NB4 (cell line): ENCODE measurements at regions not wholly inside any gene's neighbourhood (a gene's known extent, or its start where the extent isn't known, plus 50 kb on each side); places are given as distances from the start of the nearest gene placed in this dataset.

Experiments used
- MYC ChIP-seq: IDR thresholded peaks from 2 replicates; pipeline ENCODE4 v1.6.1; 2011; ENCODE audit warnings: low read depth, low read length
- POLR2A ChIP-seq: IDR thresholded peaks from 2 replicates; pipeline ENCODE4 v1.6.1; 2011; ENCODE audit warnings: mild to moderate bottlenecking; ENCODE audit not compliant: insufficient read length; ENCODE audit errors: extremely low read depth
- TF ChIP-seq, protein P1 (sequence below): IDR thresholded peaks from one replicate; pipeline ENCODE4 v1.5.1; 2012; ENCODE audit warnings: low read depth, low read length
- TF ChIP-seq, protein P2 (sequence below): IDR thresholded peaks from 2 replicates; pipeline ENCODE4 v1.6.1; 2011; ENCODE audit warnings: low read depth, low read length

DNA sequence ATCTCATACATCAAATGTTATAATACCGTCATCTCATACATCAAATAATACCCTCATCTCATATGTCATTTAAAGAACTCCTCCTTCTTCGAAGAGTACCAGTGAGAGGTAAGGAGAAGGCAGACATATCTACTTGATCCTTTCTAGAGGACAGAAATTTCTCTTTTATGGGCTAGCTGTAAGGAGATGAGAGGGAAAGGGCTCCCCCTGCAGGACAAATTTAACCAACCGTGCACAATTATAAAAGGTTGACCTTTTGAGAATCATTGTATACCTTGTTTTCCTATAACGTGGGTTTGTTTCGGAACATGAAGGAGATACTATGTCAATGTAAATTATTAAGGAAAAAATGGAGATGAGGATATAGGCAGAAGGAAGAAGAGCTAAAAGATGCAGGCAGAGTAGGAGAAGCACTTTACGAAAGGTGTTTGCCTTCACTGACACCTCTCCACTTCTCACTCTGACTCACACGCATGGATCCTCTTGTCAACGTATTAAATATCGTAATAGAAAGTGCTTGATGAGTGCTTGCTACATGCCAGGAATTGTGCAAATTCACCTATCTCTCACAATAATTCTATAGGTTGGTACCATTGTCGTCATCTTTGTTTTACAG is 465.9 kb upstream of the ERCC4 start:
- TF ChIP-seq, protein P1, sequence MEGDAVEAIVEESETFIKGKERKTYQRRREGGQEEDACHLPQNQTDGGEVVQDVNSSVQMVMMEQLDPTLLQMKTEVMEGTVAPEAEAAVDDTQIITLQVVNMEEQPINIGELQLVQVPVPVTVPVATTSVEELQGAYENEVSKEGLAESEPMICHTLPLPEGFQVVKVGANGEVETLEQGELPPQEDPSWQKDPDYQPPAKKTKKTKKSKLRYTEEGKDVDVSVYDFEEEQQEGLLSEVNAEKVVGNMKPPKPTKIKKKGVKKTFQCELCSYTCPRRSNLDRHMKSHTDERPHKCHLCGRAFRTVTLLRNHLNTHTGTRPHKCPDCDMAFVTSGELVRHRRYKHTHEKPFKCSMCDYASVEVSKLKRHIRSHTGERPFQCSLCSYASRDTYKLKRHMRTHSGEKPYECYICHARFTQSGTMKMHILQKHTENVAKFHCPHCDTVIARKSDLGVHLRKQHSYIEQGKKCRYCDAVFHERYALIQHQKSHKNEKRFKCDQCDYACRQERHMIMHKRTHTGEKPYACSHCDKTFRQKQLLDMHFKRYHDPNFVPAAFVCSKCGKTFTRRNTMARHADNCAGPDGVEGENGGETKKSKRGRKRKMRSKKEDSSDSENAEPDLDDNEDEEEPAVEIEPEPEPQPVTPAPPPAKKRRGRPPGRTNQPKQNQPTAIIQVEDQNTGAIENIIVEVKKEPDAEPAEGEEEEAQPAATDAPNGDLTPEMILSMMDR = peak; percentile 48
- TF ChIP-seq, protein P2, sequence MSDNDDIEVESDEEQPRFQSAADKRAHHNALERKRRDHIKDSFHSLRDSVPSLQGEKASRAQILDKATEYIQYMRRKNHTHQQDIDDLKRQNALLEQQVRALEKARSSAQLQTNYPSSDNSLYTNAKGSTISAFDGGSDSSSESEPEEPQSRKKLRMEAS = no peak
- TF ChIP-seq POLR2A (no peak), MYC (no peak)
